ENCODE measurements at regions not wholly inside any gene's neighbourhood (a gene's known extent, or its start where the extent isn't known, plus 50 kb on each side); places are given as distances from the start of the nearest gene placed in this dataset.

GRCh38 chr16:86781046-86781445, 202.7 kb downstream of the FOXL1 start:
- Histone ChIP-seq H3K36me3 (no peaks in the 10 kb centered on the region), H3K27me3 (no peaks in the 10 kb centered on the region), H3K4me1 (peaks cover 0 to 15% (median 11%) of the 10 kb centered on the region in 4 donors), H3K9me3 (no peaks in the 10 kb centered on the region), H3K4me3 (no peak overlapping the region), H3K27ac (no peak overlapping the region)
- intact Hi-C loops (cut with DNase I; ENCODE audit: low total_unique reads): loop anchor here (2.0 kb wide), 1 partner anchor 514 kb away; no protein-coding TSS in a partner anchor
- no peak for TF ChIP-seq CTCF (IDR thresholded peaks at IDR 0.05)
- DNase-seq: no peak

- no peak for DNase-seq
- H3K36me3 ChIP-seq: no peaks in the 10 kb centered on the region
- TF ChIP-seq CTCF (IDR thresholded peaks at IDR 0.05): no peak
- intact Hi-C loops (cut with DNase I; ENCODE audit: low total_unique reads): no loop called here
- no peaks in the 10 kb centered on the region for H3K9me3 ChIP-seq
- peaks cover 0 to 15% (median 11%) of the 10 kb centered on the region in 4 donors for H3K4me1 ChIP-seq
- H3K27ac ChIP-seq: peak overlapping the region; percentile 15 to 37
- H3K27me3 ChIP-seq: no peaks in the 10 kb centered on the region
- H3K4me3 ChIP-seq: no peak overlapping the region
Observed at GRCh38 chr16:86783636-86784626, 205.6 kb downstream of the FOXL1 start.

- Histone ChIP-seq H3K9me3 (no peaks in the 10 kb centered on the region), H3K27ac (no peak overlapping the region), H3K27me3 (no peaks in the 10 kb centered on the region), H3K4me3 (no peak overlapping the region), H3K4me1 (peaks cover 0 to 15% (median 11%) of the 10 kb centered on the region in 4 donors), H3K36me3 (no peaks in the 10 kb centered on the region)
- DNase-seq: no peak
- intact Hi-C loops (cut with DNase I; ENCODE audit: low total_unique reads): no loop called here
- TF ChIP-seq CTCF (IDR thresholded peaks at IDR 0.05): no peak
Observed at GRCh38 chr16:86786338-86786737, 208.0 kb downstream of the FOXL1 start.

GRCh38 chr16:86786994-86787393, 208.6 kb downstream of the FOXL1 start:
- no peaks in the 10 kb centered on the region for H3K27me3 ChIP-seq
- intact Hi-C loops (cut with DNase I; ENCODE audit: low total_unique reads): no loop called here
- H3K4me1 ChIP-seq: peaks cover 0 to 15% (median 11%) of the 10 kb centered on the region in 4 donors
- no peak for TF ChIP-seq CTCF (IDR thresholded peaks at IDR 0.05)
- H3K36me3 ChIP-seq: no peaks in the 10 kb centered on the region
- no peaks in the 10 kb centered on the region for H3K9me3 ChIP-seq
- H3K4me3 ChIP-seq: no peak overlapping the region
- DNase-seq: no peak
- H3K27ac ChIP-seq: no peak overlapping the region

- intact Hi-C loops (cut with DNase I; ENCODE audit: low total_unique reads): no loop called here
- Histone ChIP-seq H3K27ac (no peak overlapping the region), H3K27me3 (no peaks in the 10 kb centered on the region), H3K9me3 (no peaks in the 10 kb centered on the region), H3K36me3 (no peaks in the 10 kb centered on the region), H3K4me3 (no peak overlapping the region), H3K4me1 (peaks cover 0 to 15% (median 11%) of the 10 kb centered on the region in 4 donors)
- DNase-seq: no peak
- no peak for TF ChIP-seq CTCF (IDR thresholded peaks at IDR 0.05)
Observed at GRCh38 chr16:86787538-86787937, 209.2 kb downstream of the FOXL1 start.
